KBM-7 (cell line): ENCODE measurements at regions not wholly inside any gene's neighbourhood (a gene's known extent, or its start where the extent isn't known, plus 50 kb on each side); places are given as distances from the start of the nearest gene placed in this dataset.
"Not testable (repeated sequence)": the region's sequence is repeated elsewhere in the genome, so short reads cannot be mapped to it uniquely, and the experiment has no call there.

Experiments used
- DNase-seq: peaks from one replicate; pipeline ENCODE4 v3.0.0-alpha.2; 2015
- in situ Hi-C: fragments of 300-500 bp; cut with MboI; formaldehyde crosslinking; loops from 2 replicates; pipeline ENCODE4 v1.14.3; 2020; ENCODE audit warnings: low sequenced_read_pairs, low pct_unique_long_range_greater_than_20kb, mixed read lengths

- in situ Hi-C loops = no loop called here
- DNase-seq = no peak
Measured at GRCh38 chr16:77488652-77489051, 53.8 kb upstream of the ADAMTS18 start.

- in situ Hi-C loops = no loop called here
- DNase-seq = no peak
Measured at GRCh38 chr16:77491091-77491490, 56.3 kb upstream of the ADAMTS18 start.

GRCh38 chr16:77496934-77497333 is 62.1 kb upstream of the ADAMTS18 start:
- in situ Hi-C loops = no loop called here
- DNase-seq = no peak

- in situ Hi-C loops = no loop called here
- DNase-seq = no peak
Measured at GRCh38 chr16:77499373-77500285, 64.8 kb upstream of the ADAMTS18 start.

- in situ Hi-C loops = no loop called here
- DNase-seq = no peak
Measured at GRCh38 chr16:77500286-77500598, 65.4 kb upstream of the ADAMTS18 start.

- DNase-seq = no peak
- in situ Hi-C loops = no loop called here
Measured at GRCh38 chr16:77500934-77501664, 66.3 kb upstream of the ADAMTS18 start.

- in situ Hi-C loops = no loop called here
- DNase-seq = no peak
Measured at GRCh38 chr16:77502448-77502847, 67.6 kb upstream of the ADAMTS18 start.

- DNase-seq, in situ Hi-C loops: not testable (repeated sequence)
Measured at GRCh38 chr16:77506492-77506891, 71.7 kb upstream of the ADAMTS18 start.

- in situ Hi-C loops = no loop called here
- no peak for DNase-seq
Measured at GRCh38 chr16:77509051-77509450, 74.2 kb upstream of the ADAMTS18 start.

GRCh38 chr16:77509796-77510195 is 75.0 kb upstream of the ADAMTS18 start:
- no peak for DNase-seq
- in situ Hi-C loops = no loop called here

- no peak for DNase-seq
- in situ Hi-C loops = no loop called here
Measured at GRCh38 chr16:77511053-77511452, 76.2 kb upstream of the ADAMTS18 start.

GRCh38 chr16:77514500-77515220 is 79.8 kb upstream of the ADAMTS18 start:
- no peak for DNase-seq
- in situ Hi-C loops = no loop called here

GRCh38 chr16:77525226-77525625 is 90.4 kb upstream of the ADAMTS18 start:
- in situ Hi-C loops = not testable (repeated sequence)

GRCh38 chr16:77531752-77532151 is 96.9 kb upstream of the ADAMTS18 start:
- in situ Hi-C loops = no loop called here
- no peak for DNase-seq

More at GRCh38 chr16:77525226-77525625, 90.4 kb upstream of the ADAMTS18 start:
- DNase-seq = not testable (repeated sequence)

- in situ Hi-C loops = no loop called here
- DNase-seq = no peak
Measured at GRCh38 chr16:77536809-77537208, 102.0 kb upstream of the ADAMTS18 start.

GRCh38 chr16:77539421-77540034 is 104.7 kb upstream of the ADAMTS18 start:
- in situ Hi-C loops = no loop called here

GRCh38 chr16:77540646-77541045 is 105.8 kb upstream of the ADAMTS18 start:
- peak; percentile 0 for DNase-seq
- in situ Hi-C loops = no loop called here

More at GRCh38 chr16:77539421-77540034, 104.7 kb upstream of the ADAMTS18 start:
- no peak for DNase-seq

- DNase-seq = no peak
- in situ Hi-C loops = no loop called here
Measured at GRCh38 chr16:77541165-77541564, 106.3 kb upstream of the ADAMTS18 start.

GRCh38 chr16:77548151-77548550 is 113.3 kb upstream of the ADAMTS18 start:
- in situ Hi-C loops = no loop called here
- no peak for DNase-seq
